ENCODE measurements at regions not wholly inside any gene's neighbourhood (a gene's known extent, or its start where the extent isn't known, plus 50 kb on each side); places are given as distances from the start of the nearest gene placed in this dataset.

DNA sequence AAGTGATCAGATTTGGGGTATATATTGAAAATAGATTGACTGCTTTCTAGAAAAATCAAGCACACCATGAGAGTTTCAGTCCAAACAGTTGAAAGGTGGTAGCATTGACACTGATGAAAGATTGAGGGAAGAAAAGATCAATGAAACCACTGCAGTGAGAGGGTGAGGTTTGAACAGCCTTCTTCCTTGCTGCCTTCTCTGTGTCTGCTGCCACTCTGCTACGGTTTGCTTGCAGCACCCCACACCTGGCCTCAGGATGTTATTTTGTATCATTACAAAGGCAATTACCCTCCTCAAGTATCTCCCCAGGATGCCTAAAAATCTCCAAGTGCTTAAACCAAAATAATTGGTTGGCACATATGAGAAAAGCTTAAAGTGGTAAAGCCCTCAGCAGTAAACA is 683.6 kb upstream of the ARPP21 start:
- TF ChIP-seq, protein P1, sequence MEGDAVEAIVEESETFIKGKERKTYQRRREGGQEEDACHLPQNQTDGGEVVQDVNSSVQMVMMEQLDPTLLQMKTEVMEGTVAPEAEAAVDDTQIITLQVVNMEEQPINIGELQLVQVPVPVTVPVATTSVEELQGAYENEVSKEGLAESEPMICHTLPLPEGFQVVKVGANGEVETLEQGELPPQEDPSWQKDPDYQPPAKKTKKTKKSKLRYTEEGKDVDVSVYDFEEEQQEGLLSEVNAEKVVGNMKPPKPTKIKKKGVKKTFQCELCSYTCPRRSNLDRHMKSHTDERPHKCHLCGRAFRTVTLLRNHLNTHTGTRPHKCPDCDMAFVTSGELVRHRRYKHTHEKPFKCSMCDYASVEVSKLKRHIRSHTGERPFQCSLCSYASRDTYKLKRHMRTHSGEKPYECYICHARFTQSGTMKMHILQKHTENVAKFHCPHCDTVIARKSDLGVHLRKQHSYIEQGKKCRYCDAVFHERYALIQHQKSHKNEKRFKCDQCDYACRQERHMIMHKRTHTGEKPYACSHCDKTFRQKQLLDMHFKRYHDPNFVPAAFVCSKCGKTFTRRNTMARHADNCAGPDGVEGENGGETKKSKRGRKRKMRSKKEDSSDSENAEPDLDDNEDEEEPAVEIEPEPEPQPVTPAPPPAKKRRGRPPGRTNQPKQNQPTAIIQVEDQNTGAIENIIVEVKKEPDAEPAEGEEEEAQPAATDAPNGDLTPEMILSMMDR (IDR thresholded peaks at IDR 0.05), result no peak
- no peak for TF ChIP-seq POLR2A (IDR thresholded peaks at IDR 0.05)

All from Peyer's patch (tissue), 4 donors.